KMS-11 (cell line): ENCODE measurements at regions not wholly inside any gene's neighbourhood (a gene's known extent, or its start where the extent isn't known, plus 50 kb on each side); places are given as distances from the start of the nearest gene placed in this dataset.

Experiments used
- H2AFZ ChIP-seq: fragments of 200-600 bp; sonication (generic); 2 replicates; pipeline ENCODE4 v1.6.1; 2016; ENCODE audit warnings: antibody characterized with exemption, mixed run types, low read depth
- H3K27ac ChIP-seq: fragments of 200-600 bp; sonication (generic); 2 replicates; pipeline ENCODE4 v1.6.1; 2016; ENCODE audit warnings: mild to moderate bottlenecking, mixed run types
- H3K27me3 ChIP-seq: fragments of 200-600 bp; sonication (generic); 2 replicates; pipeline ENCODE4 v1.6.1; 2017; ENCODE audit warnings: mild to moderate bottlenecking, low read depth, mixed run types, moderate library complexity; ENCODE audit not compliant: insufficient read depth
- H3K36me3 ChIP-seq: fragments of 200-600 bp; sonication (generic); 2 replicates; pipeline ENCODE4 v1.6.1; 2017; ENCODE audit warnings: mild to moderate bottlenecking, mixed run types; ENCODE audit not compliant: insufficient read depth
- H3K4me1 ChIP-seq: fragments of 200-600 bp; sonication (generic); 2 replicates; pipeline ENCODE4 v1.6.1; 2016; ENCODE audit warnings: mild to moderate bottlenecking, low read depth, mixed run types; ENCODE audit not compliant: poor library complexity, severe bottlenecking
- H3K4me2 ChIP-seq: fragments of 200-600 bp; sonication (generic); 2 replicates; pipeline ENCODE4 v1.7.0; 2016; ENCODE audit warnings: mild to moderate bottlenecking, mixed run types
- H3K4me3 ChIP-seq: fragments of 200-600 bp; sonication (generic); IDR thresholded peaks from 2 replicates; pipeline ENCODE4 v1.6.1; 2017; ENCODE audit warnings: low read depth, low read length, mixed read lengths; ENCODE audit not compliant: insufficient read depth
- H3K79me2 ChIP-seq: fragments of 200-600 bp; sonication (generic); 2 replicates; pipeline ENCODE4 v1.6.1; 2016; ENCODE audit warnings: low read depth, mixed run types; ENCODE audit not compliant: insufficient read depth
- H3K9ac ChIP-seq: fragments of 200-600 bp; sonication (generic); 2 replicates; pipeline ENCODE4 v1.6.1; 2016; ENCODE audit warnings: mild to moderate bottlenecking, mixed run types
- H4K20me1 ChIP-seq: fragments of 200-600 bp; sonication (generic); 2 replicates; pipeline ENCODE4 v1.6.1; 2016; ENCODE audit warnings: mild to moderate bottlenecking, mixed run types; ENCODE audit not compliant: insufficient read depth
- CTCF ChIP-seq: fragments of 200-600 bp; sonication (generic); conservative IDR thresholded peaks from 2 replicates; pipeline ENCODE4 v1.6.1; 2017; ENCODE audit warnings: low read depth, mild to moderate bottlenecking, antibody characterized with exemption, low read length, moderate library complexity, mixed read lengths

GRCh38 chr10:7479861-7480598 lies 69.2 kb upstream of the SFMBT2 start:
- peak overlapping the region; percentile 57; the same call in 1 of the 2 replicates for H3K27ac ChIP-seq
- TF ChIP-seq CTCF, result no peak
- no peaks in the 10 kb centered on the region for H3K27me3 ChIP-seq
- H3K9ac ChIP-seq, result no peak overlapping the region
- peak overlapping the region; percentile 65 for H3K4me2 ChIP-seq
- H2AFZ ChIP-seq, result no peak overlapping the region
- no peak overlapping the region for H3K4me3 ChIP-seq
- H3K4me1 ChIP-seq, result peaks cover 99% of the 10 kb centered on the region
- no peaks in the 10 kb centered on the region for H4K20me1 ChIP-seq
- H3K79me2 ChIP-seq, result no peaks in the 10 kb centered on the region
- H3K36me3 ChIP-seq, result no peaks in the 10 kb centered on the region

GRCh38 chr10:7478727-7479457 lies 68.1 kb upstream of the SFMBT2 start:
- no peaks in the 10 kb centered on the region for H4K20me1 ChIP-seq
- H3K27ac ChIP-seq, result peak overlapping the region; percentile 57
- no peak for TF ChIP-seq CTCF
- peak overlapping the region; percentile 23; the same call in 1 of the 2 replicates for H3K9ac ChIP-seq
- H2AFZ ChIP-seq, result peak overlapping the region; percentile 1; the same call in 1 of the 2 replicates
- H3K4me1 ChIP-seq, result peaks cover 99% of the 10 kb centered on the region
- no peaks in the 10 kb centered on the region for H3K36me3 ChIP-seq
- H3K79me2 ChIP-seq, result no peaks in the 10 kb centered on the region
- H3K4me2 ChIP-seq, result peak overlapping the region; percentile 65
- no peak overlapping the region for H3K4me3 ChIP-seq
- no peaks in the 10 kb centered on the region for H3K27me3 ChIP-seq

GRCh38 chr10:7477538-7478334 lies 66.9 kb upstream of the SFMBT2 start:
- Histone ChIP-seq H3K27me3 (no peaks in the 10 kb centered on the region), H3K4me3 (no peak overlapping the region), H3K79me2 (no peaks in the 10 kb centered on the region), H2AFZ (peak overlapping the region; percentile 47; the same call in 1 of the 2 replicates), H3K9ac (no peak overlapping the region), H3K4me2 (peak overlapping the region; percentile 65), H3K36me3 (no peaks in the 10 kb centered on the region), H3K4me1 (peaks cover 99% of the 10 kb centered on the region), H3K27ac (peak overlapping the region; percentile 57), H4K20me1 (no peaks in the 10 kb centered on the region)
- TF ChIP-seq CTCF, result no peak

- Histone ChIP-seq H3K79me2 (no peaks in the 10 kb centered on the region), H3K9ac (no peak overlapping the region), H2AFZ (no peak overlapping the region), H3K4me2 (no peak overlapping the region), H3K36me3 (no peaks in the 10 kb centered on the region), H3K4me1 (peaks cover 99% of the 10 kb centered on the region), H3K27ac (no peak overlapping the region), H3K27me3 (no peaks in the 10 kb centered on the region), H3K4me3 (no peak overlapping the region), H4K20me1 (no peaks in the 10 kb centered on the region)
- TF ChIP-seq CTCF, result no peak
Measured at GRCh38 chr10:7475939-7476338, 65.1 kb upstream of the SFMBT2 start.
